ENCODE measurements at regions not wholly inside any gene's neighbourhood (a gene's known extent, or its start where the extent isn't known, plus 50 kb on each side); places are given as distances from the start of the nearest gene placed in this dataset.

- no peak for TF ChIP-seq CTCF (IDR thresholded peaks at IDR 0.05)
- Histone ChIP-seq H3K4me2 (ENCODE audit: low read length) (no peak overlapping the region), H3K79me2 (no peaks in the 10 kb centered on the region), H3K27ac (no peak overlapping the region), H3K9me3 (ENCODE audit: control insufficient read depth, low read length) (no peaks in the 10 kb centered on the region), H2AFZ (no peak overlapping the region), H3K9ac (no peak overlapping the region), H3K27me3 (ENCODE audit: control insufficient read depth, insufficient read depth, low read length) (no peaks in the 10 kb centered on the region), H3K36me3 (ENCODE audit: control insufficient read depth, insufficient read depth, low read length) (no peaks in the 10 kb centered on the region), H3K4me3 (ENCODE audit: low read depth, low read length) (no peak overlapping the region), H3K4me1 (no peaks in the 10 kb centered on the region)
These were observed 301.8 kb downstream of the ARL6IP6 start for GRCh38 chr2:153020201-153020600.

- no peaks in the 10 kb centered on the region for H3K9me3 ChIP-seq (ENCODE audit: control insufficient read depth, low read length)
- no peak overlapping the region for H3K9ac ChIP-seq
- no peaks in the 10 kb centered on the region for H3K36me3 ChIP-seq (ENCODE audit: control insufficient read depth, insufficient read depth, low read length)
- no peaks in the 10 kb centered on the region for H3K4me1 ChIP-seq
- no peaks in the 10 kb centered on the region for H3K27me3 ChIP-seq (ENCODE audit: control insufficient read depth, insufficient read depth, low read length)
- no peak for TF ChIP-seq CTCF (IDR thresholded peaks at IDR 0.05)
- H2AFZ ChIP-seq: no peak overlapping the region
- H3K79me2 ChIP-seq: no peaks in the 10 kb centered on the region
- H3K27ac ChIP-seq: no peak overlapping the region
- no peak overlapping the region for H3K4me3 ChIP-seq (ENCODE audit: low read depth, low read length)
- H3K4me2 ChIP-seq (ENCODE audit: low read length): no peak overlapping the region
These were observed 286.8 kb downstream of the ARL6IP6 start for GRCh38 chr2:153005071-153005730.

- H3K27me3 ChIP-seq (ENCODE audit: control insufficient read depth, insufficient read depth, low read length): no peaks in the 10 kb centered on the region
- no peak overlapping the region for H3K9ac ChIP-seq
- no peak overlapping the region for H3K27ac ChIP-seq
- no peaks in the 10 kb centered on the region for H3K36me3 ChIP-seq (ENCODE audit: control insufficient read depth, insufficient read depth, low read length)
- no peak overlapping the region for H3K4me2 ChIP-seq (ENCODE audit: low read length)
- no peaks in the 10 kb centered on the region for H3K9me3 ChIP-seq (ENCODE audit: control insufficient read depth, low read length)
- TF ChIP-seq CTCF (IDR thresholded peaks at IDR 0.05): no peak
- no peaks in the 10 kb centered on the region for H3K4me1 ChIP-seq
- no peak overlapping the region for H2AFZ ChIP-seq
- no peaks in the 10 kb centered on the region for H3K79me2 ChIP-seq
- H3K4me3 ChIP-seq (ENCODE audit: low read depth, low read length): no peak overlapping the region
These were observed 286.2 kb downstream of the ARL6IP6 start for GRCh38 chr2:153004627-153005026.

- Histone ChIP-seq H3K27ac (no peak overlapping the region), H3K9me3 (ENCODE audit: control insufficient read depth, low read length) (no peaks in the 10 kb centered on the region)
These were observed 255.7 kb downstream of the ARL6IP6 start for GRCh38 chr2:152974146-152974545.

More at GRCh38 chr2:152974146-152974545, 255.7 kb downstream of the ARL6IP6 start:
- Histone ChIP-seq H3K4me2 (ENCODE audit: low read length) (no peak overlapping the region), H3K4me3 (ENCODE audit: low read depth, low read length) (no peak overlapping the region), H3K9ac (no peak overlapping the region), H3K36me3 (ENCODE audit: control insufficient read depth, insufficient read depth, low read length) (no peaks in the 10 kb centered on the region), H2AFZ (no peak overlapping the region), H3K27me3 (ENCODE audit: control insufficient read depth, insufficient read depth, low read length) (no peaks in the 10 kb centered on the region), H3K79me2 (no peaks in the 10 kb centered on the region), H3K4me1 (no peaks in the 10 kb centered on the region)
- TF ChIP-seq CTCF (IDR thresholded peaks at IDR 0.05): no peak

Measured in parathyroid adenoma (tissue), 2 donors.